Stimulated activated CD8-positive, alpha-beta memory T cell treated with anti-CD3 and anti-CD28 coated beads, Interleukin-7, amount 100 ng/mL, for 48 hours (primary cell): ENCODE measurements at regions not wholly inside any gene's neighbourhood (a gene's known extent, or its start where the extent isn't known, plus 50 kb on each side); places are given as distances from the start of the nearest gene placed in this dataset.
"Not testable (repeated sequence)": the region's sequence is repeated elsewhere in the genome, so short reads cannot be mapped to it uniquely, and the experiment has no call there.

Source experiments
- DNase-seq, 2 donors: peaks; one replicate each; pipeline ENCODE4 v3.0.0-alpha.2; 2020; ENCODE audit warnings: low read depth in 1 of 2; ENCODE audit errors: extremely low read depth in 1 of 2

- no peak for DNase-seq
Observed at GRCh38 chr16:26708428-26708827, 358.3 kb upstream of the C16orf82 start.

- no peak for DNase-seq
Observed at GRCh38 chr16:26709175-26709574, 357.6 kb upstream of the C16orf82 start.

- no peak for DNase-seq
Observed at GRCh38 chr16:26709754-26710153, 357.0 kb upstream of the C16orf82 start.

DNA sequence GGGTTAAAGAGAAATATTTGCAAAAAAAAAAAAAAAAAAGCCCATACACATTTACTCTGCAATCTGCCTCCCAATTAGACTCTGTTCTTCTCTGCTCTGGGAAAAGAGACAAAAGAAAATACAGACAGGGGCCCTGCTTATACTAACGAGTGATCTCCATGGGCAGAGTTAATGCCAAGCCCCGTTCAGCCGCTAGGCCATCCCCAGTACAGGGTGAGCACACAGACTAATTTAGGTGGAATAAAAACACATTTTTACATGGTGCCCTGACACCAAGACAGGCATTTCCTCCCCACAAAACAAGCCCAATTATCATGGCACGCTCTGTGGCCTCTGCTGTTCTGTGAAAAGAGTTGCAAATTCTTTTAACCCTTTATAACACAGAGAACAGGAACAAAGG is 356.3 kb upstream of the C16orf82 start:
- no peak for DNase-seq

GRCh38 chr16:26712876-26713275 is 353.9 kb upstream of the C16orf82 start:
- DNase-seq: no peak

DNA sequence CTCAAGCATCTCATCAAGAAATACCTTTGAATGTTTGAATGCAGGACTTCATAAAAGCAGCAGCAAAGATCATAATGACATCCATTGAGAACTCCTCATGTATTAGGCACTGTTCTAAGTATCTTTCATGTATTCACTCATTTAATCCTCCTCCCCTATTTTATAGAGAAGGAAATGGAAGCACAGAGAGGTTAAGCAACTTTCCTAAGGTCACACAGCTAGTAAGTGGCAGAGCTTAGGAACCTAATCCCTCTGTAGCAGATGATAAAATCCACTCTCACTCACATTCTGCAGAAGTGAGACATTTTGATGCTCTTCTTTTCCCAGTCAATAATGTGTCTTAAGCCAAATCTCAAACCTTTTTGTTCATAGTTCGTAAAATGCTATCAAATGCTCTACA is 350.8 kb upstream of the C16orf82 start:
- no peak for DNase-seq

- no peak for DNase-seq
Observed at GRCh38 chr16:26717826-26718225, 348.9 kb upstream of the C16orf82 start.

DNA sequence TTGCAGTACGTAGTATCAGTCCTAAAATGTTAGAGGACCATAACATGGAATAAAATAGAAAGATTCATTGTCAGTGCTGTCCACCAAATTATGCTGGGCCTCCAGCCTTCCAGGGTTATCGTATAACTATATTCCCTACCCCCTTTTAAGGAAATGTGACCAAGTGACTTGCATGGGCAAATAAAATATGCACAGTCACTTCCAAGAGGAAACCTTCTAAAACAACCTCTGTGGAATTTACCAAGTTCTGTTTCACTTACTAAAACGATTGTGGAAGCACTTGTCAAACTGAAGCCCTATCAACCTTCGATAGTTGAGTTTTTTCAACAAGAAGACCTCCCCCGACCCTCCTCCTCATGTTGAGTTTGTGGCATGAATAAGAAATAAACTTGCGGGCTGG is 345.4 kb upstream of the C16orf82 start:
- DNase-seq: no peak

GRCh38 chr16:26721957-26722356 is 344.8 kb upstream of the C16orf82 start:
- not testable (repeated sequence) for DNase-seq

GRCh38 chr16:26724189-26724588 is 342.5 kb upstream of the C16orf82 start:
- DNase-seq: no peak

- no peak for DNase-seq
Observed at GRCh38 chr16:26727848-26728247, 338.9 kb upstream of the C16orf82 start.

DNA sequence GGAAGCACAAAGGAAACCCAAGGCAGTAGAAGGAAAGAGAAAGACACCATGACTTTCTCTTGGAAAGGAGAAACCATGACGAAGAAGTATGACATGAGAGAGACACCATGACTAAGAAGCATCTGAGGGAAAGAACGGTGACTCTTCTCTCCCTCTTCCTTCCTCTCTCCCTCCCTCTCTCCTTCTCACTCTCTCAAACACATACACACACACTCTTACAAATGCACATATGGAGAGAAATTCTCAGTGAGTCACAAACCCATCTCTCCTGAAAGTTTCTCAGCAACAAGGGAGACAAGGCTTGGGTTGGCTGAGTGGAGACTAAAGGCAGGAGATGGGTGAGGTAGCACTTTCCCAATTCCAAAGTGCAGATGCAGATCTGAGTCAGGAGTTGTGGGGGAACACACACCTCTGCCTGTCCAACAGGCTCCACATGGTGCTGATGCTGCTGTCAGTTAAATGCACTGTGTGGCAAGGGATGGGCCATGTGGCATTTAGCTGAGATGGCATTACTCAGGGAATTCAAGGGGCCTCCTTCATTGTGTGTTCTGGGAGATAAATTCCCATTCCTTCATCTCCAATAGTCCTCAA is 336.7 kb upstream of the C16orf82 start:
- DNase-seq: no peak

DNA sequence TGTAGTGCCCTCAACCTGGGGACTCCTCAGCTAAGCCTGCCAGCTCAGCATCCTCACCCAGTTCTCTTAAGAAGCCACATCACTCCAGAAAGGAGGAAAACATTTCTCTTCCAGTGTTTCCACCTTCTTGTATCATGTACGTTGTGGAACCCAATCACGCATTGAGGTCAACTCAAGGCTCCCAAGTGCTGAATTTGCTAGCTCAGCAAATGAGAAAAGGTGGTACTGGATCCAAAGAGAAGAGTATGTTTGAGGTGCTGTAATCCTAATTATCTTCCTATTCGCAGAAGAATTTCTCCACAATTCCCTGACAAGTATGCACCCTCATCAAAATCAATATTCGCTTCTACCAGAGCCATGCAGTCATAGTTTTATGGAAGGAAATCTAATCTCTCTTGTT is 335.0 kb upstream of the C16orf82 start:
- DNase-seq: no peak

DNA sequence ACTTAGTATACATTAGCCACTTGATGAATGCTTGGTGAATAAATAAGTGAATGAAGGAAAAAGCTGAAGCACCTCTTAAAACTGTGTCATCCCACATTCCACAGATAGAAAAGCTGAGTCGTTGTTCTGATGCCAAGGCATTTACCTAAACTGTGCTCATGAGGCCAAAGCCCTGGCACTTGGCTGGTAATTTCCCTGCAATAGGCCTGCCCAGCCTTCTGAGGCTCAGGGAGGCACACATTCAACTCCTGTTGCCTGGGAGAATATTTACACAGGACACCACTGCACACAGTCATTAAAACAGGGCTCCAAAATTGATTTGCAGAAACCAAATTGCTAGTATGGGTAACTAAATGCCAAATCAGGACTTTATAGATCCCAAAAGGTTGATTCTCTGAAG is 333.0 kb upstream of the C16orf82 start:
- DNase-seq: no peak

DNA sequence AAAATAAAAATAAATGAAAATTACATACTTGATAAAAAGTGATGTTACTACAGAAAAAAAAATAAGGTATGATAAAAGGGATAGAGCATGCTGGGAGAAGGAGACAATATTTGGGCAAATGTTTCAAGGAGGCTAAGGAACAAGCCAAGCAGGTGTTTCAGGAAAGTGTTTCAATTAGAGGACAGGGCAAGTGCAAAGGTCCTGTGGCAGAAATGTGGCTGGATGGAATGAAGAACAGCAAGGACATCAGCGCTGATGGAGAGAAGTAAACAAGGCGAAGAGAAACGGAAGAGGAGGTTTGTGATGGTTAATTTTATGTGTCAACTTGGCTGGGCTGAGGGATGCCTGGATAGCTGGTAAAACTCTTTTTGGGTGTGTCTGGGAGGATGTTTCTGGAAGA is 331.2 kb upstream of the C16orf82 start:
- no peak for DNase-seq

DNA sequence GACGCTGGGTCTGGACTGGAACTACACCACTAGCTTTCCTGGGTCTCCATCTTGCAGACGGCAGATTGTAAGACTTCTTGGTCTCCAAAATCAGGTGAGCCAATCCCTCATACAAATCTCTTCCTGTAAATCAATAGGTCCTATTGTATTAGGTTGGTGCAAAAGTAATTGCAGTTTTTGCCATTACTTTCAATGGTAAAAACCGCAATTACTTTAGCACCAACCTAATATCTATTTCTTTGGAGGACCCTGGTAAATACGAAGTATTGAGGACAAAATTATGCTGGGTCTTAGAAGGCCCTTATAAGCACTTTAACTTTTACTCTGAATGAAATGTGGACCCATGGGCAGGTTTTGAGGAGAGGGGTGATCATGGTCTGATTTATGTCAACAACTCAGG is 330.6 kb upstream of the C16orf82 start:
- no peak for DNase-seq

DNA sequence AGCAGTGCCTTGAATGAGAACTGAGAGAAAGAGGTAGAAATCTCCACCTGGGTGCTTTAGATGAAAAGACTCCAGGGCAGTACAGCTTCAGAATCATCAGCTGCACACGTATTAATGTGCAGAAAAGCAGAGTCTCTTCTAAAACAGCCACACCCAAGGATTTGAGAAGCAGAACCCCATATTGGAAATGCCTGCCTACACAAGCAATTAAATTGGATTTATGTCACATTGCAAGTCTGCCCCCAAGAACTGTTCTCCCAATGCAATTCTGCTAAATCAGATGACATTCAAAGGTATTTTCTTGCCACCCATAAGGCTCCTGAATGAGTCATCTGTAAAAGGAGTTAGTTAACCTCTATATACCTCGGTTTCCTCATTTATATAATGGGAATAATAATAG is 326.0 kb upstream of the C16orf82 start:
- DNase-seq: no peak

GRCh38 chr16:26742040-26742439 is 324.7 kb upstream of the C16orf82 start:
- no peak for DNase-seq

DNA sequence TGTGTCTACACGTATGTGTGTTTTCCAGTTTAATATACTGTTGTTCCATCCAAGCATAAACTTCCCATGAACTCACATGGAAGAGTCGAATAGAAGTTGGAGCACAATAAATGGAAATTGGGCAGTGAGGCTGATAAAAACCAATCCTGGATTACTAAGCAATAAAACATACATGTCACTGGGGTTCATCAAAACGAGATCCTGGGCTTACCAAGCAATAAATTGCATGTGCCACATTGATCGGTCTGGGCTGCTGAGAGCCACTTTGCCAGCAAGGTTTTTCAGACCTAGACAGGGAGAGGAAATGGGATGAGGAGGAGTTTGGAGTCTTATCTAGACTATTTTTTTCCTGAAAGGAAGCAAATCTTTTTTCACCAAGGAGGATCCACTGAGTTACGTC is 322.3 kb upstream of the C16orf82 start:
- DNase-seq: no peak

- DNase-seq: no peak
Observed at GRCh38 chr16:26747760-26748159, 319.0 kb upstream of the C16orf82 start.

- DNase-seq: no peak
Observed at GRCh38 chr16:26749072-26749471, 317.7 kb upstream of the C16orf82 start.

DNA sequence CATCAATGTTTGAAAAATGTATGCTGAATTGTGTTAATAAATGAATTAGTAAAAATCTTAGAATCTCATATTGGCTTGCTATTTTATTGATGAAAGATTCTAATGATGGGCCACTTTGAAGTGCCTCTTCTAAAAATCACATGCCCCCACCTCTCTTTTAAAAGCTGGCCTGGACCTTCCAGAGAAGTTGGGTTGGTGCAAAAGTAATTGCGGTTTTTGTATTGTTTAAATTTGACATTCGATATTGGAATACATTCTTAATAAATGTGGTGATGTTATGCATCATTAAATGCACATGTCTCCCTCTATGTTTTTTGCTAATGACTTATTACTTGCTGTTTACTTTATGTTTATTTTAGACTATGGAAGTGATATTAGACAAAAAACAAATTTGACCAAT is 314.6 kb upstream of the C16orf82 start:
- no peak for DNase-seq

- no peak for DNase-seq
Observed at GRCh38 chr16:26756633-26757032, 310.1 kb upstream of the C16orf82 start.

GRCh38 chr16:26762594-26762993 is 304.1 kb upstream of the C16orf82 start:
- no peak for DNase-seq
